ENCODE measurements at regions not wholly inside any gene's neighbourhood (a gene's known extent, or its start where the extent isn't known, plus 50 kb on each side); places are given as distances from the start of the nearest gene placed in this dataset.

- TF ChIP-seq EZH2 (IDR thresholded peaks at IDR 0.05; ENCODE audit: insufficient read depth, poor library complexity, severe bottlenecking) (no peak), EZH2phosphoT487 (IDR thresholded peaks at IDR 0.05; ENCODE audit: insufficient read depth, low read depth) (no peak)
Measured at GRCh38 chr4:130141651-130142050, 1045.7 kb downstream of the C4orf33 start.

Data from GM23248 (cell line).